PC-3 (cell line): ENCODE measurements at regions not wholly inside any gene's neighbourhood (a gene's known extent, or its start where the extent isn't known, plus 50 kb on each side); places are given as distances from the start of the nearest gene placed in this dataset.

Experiments
- EZH2 ChIP-seq: fragments of 300-600 bp; sonication (generic); IDR thresholded peaks from one replicate; pipeline ENCODE4 v1.6.1; 2017; ENCODE audit warnings: antibody characterized with exemption, mild to moderate bottlenecking, low read length; ENCODE audit not compliant: unreplicated experiment
- EZH2phosphoT487 ChIP-seq: fragments of 300-600 bp; sonication (generic); IDR thresholded peaks from 2 replicates; pipeline ENCODE4 v1.6.1; 2018; ENCODE audit warnings: mild to moderate bottlenecking, antibody characterized with exemption, low read length, borderline replicate concordance
- TF ChIP-seq, protein P1 (sequence below): fragments of 300-600 bp; sonication (generic); conservative IDR thresholded peaks from 2 replicates; pipeline ENCODE4 v1.5.1; 2017; ENCODE audit warnings: antibody characterized with exemption, low read depth, mild to moderate bottlenecking, low read length

DNA sequence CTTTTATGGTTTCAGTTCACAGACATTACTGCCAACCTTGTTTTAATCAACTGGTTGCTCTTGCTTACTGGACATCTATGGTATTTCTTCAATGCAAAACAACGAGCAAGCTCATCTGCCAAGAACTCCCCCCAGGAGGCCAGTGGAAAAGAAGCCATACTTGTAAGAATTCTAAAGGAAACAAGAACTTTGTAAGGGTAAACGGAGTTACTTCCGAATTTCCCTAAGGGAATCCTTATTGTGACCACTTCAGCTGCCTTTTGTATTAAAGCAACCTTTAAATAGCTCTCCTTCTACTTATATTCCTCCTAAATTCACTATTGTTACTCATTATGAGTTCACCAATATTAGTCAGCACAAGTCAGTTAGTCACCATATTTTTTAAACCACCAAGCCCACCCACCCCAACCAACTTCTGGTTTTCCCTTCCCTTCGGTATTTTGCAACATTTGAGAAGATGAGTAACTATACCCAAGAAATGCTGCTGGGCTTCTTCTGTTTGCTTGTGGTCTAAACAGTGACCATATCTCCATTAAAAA lies 602.8 kb upstream of the DIPK2B start:
- TF ChIP-seq, protein P1, sequence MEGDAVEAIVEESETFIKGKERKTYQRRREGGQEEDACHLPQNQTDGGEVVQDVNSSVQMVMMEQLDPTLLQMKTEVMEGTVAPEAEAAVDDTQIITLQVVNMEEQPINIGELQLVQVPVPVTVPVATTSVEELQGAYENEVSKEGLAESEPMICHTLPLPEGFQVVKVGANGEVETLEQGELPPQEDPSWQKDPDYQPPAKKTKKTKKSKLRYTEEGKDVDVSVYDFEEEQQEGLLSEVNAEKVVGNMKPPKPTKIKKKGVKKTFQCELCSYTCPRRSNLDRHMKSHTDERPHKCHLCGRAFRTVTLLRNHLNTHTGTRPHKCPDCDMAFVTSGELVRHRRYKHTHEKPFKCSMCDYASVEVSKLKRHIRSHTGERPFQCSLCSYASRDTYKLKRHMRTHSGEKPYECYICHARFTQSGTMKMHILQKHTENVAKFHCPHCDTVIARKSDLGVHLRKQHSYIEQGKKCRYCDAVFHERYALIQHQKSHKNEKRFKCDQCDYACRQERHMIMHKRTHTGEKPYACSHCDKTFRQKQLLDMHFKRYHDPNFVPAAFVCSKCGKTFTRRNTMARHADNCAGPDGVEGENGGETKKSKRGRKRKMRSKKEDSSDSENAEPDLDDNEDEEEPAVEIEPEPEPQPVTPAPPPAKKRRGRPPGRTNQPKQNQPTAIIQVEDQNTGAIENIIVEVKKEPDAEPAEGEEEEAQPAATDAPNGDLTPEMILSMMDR = no peak
- TF ChIP-seq EZH2 (no peak), EZH2phosphoT487 (no peak)
